Erythroblast (primary cell): ENCODE measurements at regions not wholly inside any gene's neighbourhood (a gene's known extent, or its start where the extent isn't known, plus 50 kb on each side); places are given as distances from the start of the nearest gene placed in this dataset.

ENCODE experiments used
- GATA1 ChIP-seq: IDR thresholded peaks from 2 replicates; pipeline ENCODE4 v1.6.1; 2011; ENCODE audit warnings: low read depth, mild to moderate bottlenecking, control low read depth, low read length, moderate library complexity
- POLR2A ChIP-seq: IDR thresholded peaks from 2 replicates; pipeline ENCODE4 v1.6.1; 2011; ENCODE audit warnings: mild to moderate bottlenecking, low read length

GRCh38 chr4:38205261-38205660 is 245.1 kb downstream of the PTTG2 start:
- TF ChIP-seq POLR2A = no peak
- no peak for TF ChIP-seq GATA1
